CD8-positive, alpha-beta memory T cell (primary cell): ENCODE measurements at regions not wholly inside any gene's neighbourhood (a gene's known extent, or its start where the extent isn't known, plus 50 kb on each side); places are given as distances from the start of the nearest gene placed in this dataset.

ENCODE experiments used
- CTCF ChIA-PET: fragments of 350-600 bp; sonication (Branson Sonifier 250); formaldehyde crosslinking; loops from one replicate; lab custom pipeline; 2021; ENCODE audit warnings: antibody characterized with exemption; lab: Charles Lee
- POLR2A ChIA-PET: fragments of 350-600 bp; sonication (Branson Sonifier 250); formaldehyde crosslinking; loops from one replicate; lab custom pipeline; 2021; ENCODE audit warnings: antibody characterized with exemption; lab: Charles Lee
- DNase-seq, 5 donors: peaks; one replicate each; pipeline versions ENCODE4 v3.0.0 to v3.0.0-alpha.2; 2020 to 2022; ENCODE audit warnings: mixed read lengths in 1 of 5
- H3K27ac ChIP-seq: one replicate; pipeline ENCODE4 v1.7.0; 2013; ENCODE audit warnings: low read depth, mild to moderate bottlenecking, low read length, moderate library complexity
- H3K27me3 ChIP-seq: 2 replicates; pipeline ENCODE4 v1.7.0; 2013; ENCODE audit warnings: low read length, mild to moderate bottlenecking; ENCODE audit not compliant: insufficient read depth, poor library complexity, severe bottlenecking
- H3K36me3 ChIP-seq: 2 replicates; pipeline ENCODE4 v1.7.0; 2013; ENCODE audit warnings: mild to moderate bottlenecking, low read length, moderate library complexity; ENCODE audit not compliant: insufficient read depth
- H3K4me1 ChIP-seq: 2 replicates; pipeline ENCODE4 v1.7.0; 2013; ENCODE audit warnings: mild to moderate bottlenecking, low read length, moderate library complexity; ENCODE audit not compliant: insufficient read depth
- H3K4me3 ChIP-seq: 2 replicates; pipeline ENCODE4 v1.7.0; 2013; ENCODE audit warnings: mild to moderate bottlenecking, low read length
- H3K9me3 ChIP-seq: 2 replicates; pipeline ENCODE4 v1.7.0; 2013; ENCODE audit warnings: mild to moderate bottlenecking, low read length
- H3K27ac Mint-ChIP-seq, 8 donors: one replicate each; pipeline ENCODE4 v1.8.0; 2020 to 2021; ENCODE audit warnings: mixed read lengths in 8 of 8, mild to moderate bottlenecking in 6 of 8, inconsistent platforms in 3 of 8, moderate library complexity in 3 of 8
- H3K27me3 Mint-ChIP-seq, 2 donors: one replicate each; pipeline ENCODE4 v1.8.0; 2020 to 2021; ENCODE audit warnings: mixed read lengths in 2 of 2, mild to moderate bottlenecking in 1 of 2, moderate library complexity in 1 of 2
- H3K36me3 Mint-ChIP-seq, 3 donors: one replicate each; pipeline ENCODE4 v1.8.0; 2020 to 2021; ENCODE audit warnings: mixed read lengths in 3 of 3, inconsistent platforms in 1 of 3, mild to moderate bottlenecking in 1 of 3
- H3K4me1 Mint-ChIP-seq, 3 donors: one replicate each; pipeline ENCODE4 v1.8.0; 2020 to 2021; ENCODE audit warnings: mixed read lengths in 3 of 3, inconsistent platforms in 1 of 3, mild to moderate bottlenecking in 1 of 3
- H3K4me3 Mint-ChIP-seq, 7 donors: one replicate each; pipeline ENCODE4 v1.8.0; 2020 to 2021; ENCODE audit warnings: mixed read lengths in 7 of 7, mild to moderate bottlenecking in 6 of 7, moderate library complexity in 4 of 7, inconsistent platforms in 2 of 7
- H3K9me3 Mint-ChIP-seq, 5 donors: one replicate each; pipeline ENCODE4 v1.8.0; 2020 to 2022; ENCODE audit warnings: mixed read lengths in 5 of 5, mild to moderate bottlenecking in 3 of 5, moderate library complexity in 2 of 5, inconsistent platforms in 1 of 5

DNA sequence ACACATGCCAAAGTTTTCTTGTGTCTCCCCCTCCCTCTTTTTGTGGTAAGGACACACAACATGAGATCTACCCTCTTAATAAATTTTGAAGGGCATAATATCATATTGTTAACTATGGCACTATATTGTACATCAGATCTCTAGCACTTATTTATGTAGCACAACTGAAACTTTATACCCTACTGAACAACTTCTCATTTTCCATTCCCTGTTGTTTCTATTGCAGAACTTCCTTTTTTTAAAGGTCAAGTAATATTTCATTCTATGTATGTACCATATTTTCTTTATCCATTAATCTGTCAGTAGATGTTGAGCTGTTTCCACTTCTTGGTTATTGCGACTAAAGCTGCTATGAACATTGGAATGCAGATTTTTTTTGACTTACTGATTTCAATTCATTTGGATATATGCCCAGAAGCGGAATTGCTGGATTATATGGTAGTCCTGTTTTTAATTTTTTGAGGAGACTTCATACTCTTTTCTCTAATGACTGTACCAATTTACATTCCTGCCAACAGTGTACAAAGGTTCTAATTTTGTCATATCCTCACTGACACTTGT, 305.3 kb downstream of the PRR16 start:
- H3K36me3 ChIP-seq, result no peaks in the 10 kb centered on the region
- H3K4me3 ChIP-seq, result no peak overlapping the region
- ChIA-PET POLR2A (no interaction called here), CTCF (no interaction called here)
- Mint-ChIP-seq H3K9me3 (peaks cover 3 to 33% (median 5%) of the 10 kb centered on the region in 5 donors), H3K27ac (no peak overlapping the region), H3K4me1 (no peaks in the 10 kb centered on the region), H3K27me3 (no peaks in the 10 kb centered on the region), H3K36me3 (no peaks in the 10 kb centered on the region), H3K4me3 (no peak overlapping the region)
- no peak overlapping the region for H3K27ac ChIP-seq
- no peaks in the 10 kb centered on the region for H3K9me3 ChIP-seq
- H3K27me3 ChIP-seq, result no peaks in the 10 kb centered on the region
- DNase-seq, result no peak
- no peaks in the 10 kb centered on the region for H3K4me1 ChIP-seq

DNA sequence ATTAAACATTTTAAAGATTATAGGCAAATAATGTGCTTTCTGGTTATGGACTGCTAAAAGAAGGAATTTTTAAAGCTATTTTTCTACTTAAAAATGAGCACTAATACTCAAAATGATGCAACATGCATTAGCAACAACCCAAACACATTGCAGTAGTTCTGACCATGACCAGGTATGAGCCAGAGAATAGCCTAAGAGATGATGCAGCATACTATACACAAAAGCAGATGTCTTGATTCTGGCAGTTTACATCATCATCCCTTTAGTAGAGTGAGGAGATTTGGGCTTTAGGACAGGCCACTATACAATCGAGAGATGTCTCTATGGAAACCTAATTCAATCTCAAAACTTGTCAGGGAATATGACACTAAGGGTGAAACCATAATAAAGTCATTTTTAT, 307.1 kb downstream of the PRR16 start:
- no peak overlapping the region for H3K27ac ChIP-seq
- no peaks in the 10 kb centered on the region for H3K9me3 ChIP-seq
- CTCF ChIA-PET, result no interaction called here
- POLR2A ChIA-PET, result no interaction called here
- Mint-ChIP-seq H3K36me3 (no peaks in the 10 kb centered on the region), H3K27me3 (no peaks in the 10 kb centered on the region), H3K4me3 (no peak overlapping the region), H3K27ac (no peak overlapping the region), H3K9me3 (peaks cover 3 to 28% (median 11%) of the 10 kb centered on the region in 5 donors), H3K4me1 (no peaks in the 10 kb centered on the region)
- no peaks in the 10 kb centered on the region for H3K27me3 ChIP-seq
- H3K36me3 ChIP-seq, result no peaks in the 10 kb centered on the region
- H3K4me1 ChIP-seq, result no peaks in the 10 kb centered on the region
- no peak overlapping the region for H3K4me3 ChIP-seq
- DNase-seq, result no peak

DNA sequence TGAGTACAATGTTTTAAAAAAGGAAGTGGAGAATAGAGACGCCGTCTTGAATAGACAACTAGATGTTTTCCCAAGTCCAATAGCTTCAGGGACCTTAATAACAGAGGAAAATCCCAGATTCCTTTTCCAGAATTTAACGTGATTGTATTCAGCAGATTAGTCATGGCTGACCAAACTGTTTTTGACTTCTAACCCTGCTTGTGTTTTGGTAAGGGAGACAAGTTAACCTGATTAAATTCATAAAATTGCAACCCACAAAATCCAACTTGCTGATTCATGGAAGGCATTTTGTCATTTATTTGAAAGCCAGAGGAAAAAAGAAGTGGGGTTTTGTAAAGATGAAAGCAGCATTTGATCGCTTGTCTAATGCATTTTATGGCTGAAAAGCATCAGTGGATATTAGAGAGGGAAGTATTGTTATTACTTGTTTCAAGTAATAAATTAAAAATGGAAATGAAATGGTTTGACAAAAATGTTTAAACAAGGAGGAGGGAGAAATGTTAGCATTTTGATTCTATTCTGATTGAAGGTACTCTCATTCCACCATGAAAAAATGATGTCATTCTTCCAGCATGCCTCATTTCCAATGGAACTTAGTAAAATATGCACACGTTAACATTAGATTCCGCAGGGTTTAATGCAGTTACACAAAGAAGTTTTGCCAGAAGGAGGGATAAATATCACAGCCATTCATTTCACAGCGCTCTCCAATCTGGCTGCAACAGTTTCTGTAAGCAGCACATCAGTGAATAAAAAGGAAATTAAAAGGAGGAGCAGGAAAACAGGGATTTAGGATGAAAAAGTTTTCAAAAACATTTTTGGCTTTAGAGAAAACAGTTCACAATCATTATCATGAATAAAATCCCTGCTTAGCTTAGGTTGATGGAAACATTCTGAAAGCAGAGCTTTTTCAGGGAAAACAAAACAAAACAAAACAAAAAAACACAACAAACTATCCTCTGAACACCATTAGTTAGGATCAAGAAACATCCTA, 314.7 kb downstream of the PRR16 start:
- no peaks in the 10 kb centered on the region for H3K9me3 ChIP-seq
- no peak overlapping the region for H3K27ac Mint-ChIP-seq
- no peaks in the 10 kb centered on the region for H3K4me1 ChIP-seq
- H3K9me3 Mint-ChIP-seq, result peaks cover 0 to 23% (median 7%) of the 10 kb centered on the region in 5 donors
- H3K27me3 ChIP-seq, result no peaks in the 10 kb centered on the region
- ChIA-PET CTCF (no interaction called here), POLR2A (no interaction called here)
- H3K4me1 Mint-ChIP-seq, result no peaks in the 10 kb centered on the region
- H3K27me3 Mint-ChIP-seq, result no peaks in the 10 kb centered on the region
- no peaks in the 10 kb centered on the region for H3K36me3 ChIP-seq
- DNase-seq, result no peak
- H3K36me3 Mint-ChIP-seq, result no peaks in the 10 kb centered on the region
- no peak overlapping the region for H3K4me3 ChIP-seq
- H3K4me3 Mint-ChIP-seq, result no peak overlapping the region
- H3K27ac ChIP-seq, result no peak overlapping the region

DNA sequence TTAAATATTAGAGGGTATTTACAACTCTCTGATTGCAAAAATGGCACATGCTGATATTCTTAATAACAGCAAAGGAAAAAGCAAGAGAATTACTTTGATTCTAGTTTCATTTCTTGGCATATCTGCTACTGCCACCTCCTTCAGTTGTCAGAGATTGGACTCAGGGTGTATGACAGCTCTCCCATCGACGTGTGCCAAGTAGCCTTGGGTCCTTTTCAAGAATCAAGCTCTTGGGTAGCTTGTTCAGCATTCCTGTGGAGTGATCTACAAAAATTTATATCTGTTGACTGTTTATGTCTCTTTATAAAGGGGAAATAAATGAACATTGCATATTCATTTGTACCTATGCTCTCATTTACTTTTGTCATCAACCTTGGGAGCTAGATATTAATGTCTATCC, 315.6 kb downstream of the PRR16 start:
- no peaks in the 10 kb centered on the region for H3K27me3 ChIP-seq
- Mint-ChIP-seq H3K36me3 (no peaks in the 10 kb centered on the region), H3K27me3 (no peaks in the 10 kb centered on the region), H3K4me1 (no peaks in the 10 kb centered on the region), H3K4me3 (no peak overlapping the region), H3K27ac (no peak overlapping the region), H3K9me3 (peaks cover 5 to 23% (median 7%) of the 10 kb centered on the region in 5 donors)
- H3K4me1 ChIP-seq, result no peaks in the 10 kb centered on the region
- H3K36me3 ChIP-seq, result no peaks in the 10 kb centered on the region
- POLR2A ChIA-PET, result no interaction called here
- no peak overlapping the region for H3K27ac ChIP-seq
- no peaks in the 10 kb centered on the region for H3K9me3 ChIP-seq
- H3K4me3 ChIP-seq, result no peak overlapping the region
- CTCF ChIA-PET, result no interaction called here
- no peak for DNase-seq

DNA sequence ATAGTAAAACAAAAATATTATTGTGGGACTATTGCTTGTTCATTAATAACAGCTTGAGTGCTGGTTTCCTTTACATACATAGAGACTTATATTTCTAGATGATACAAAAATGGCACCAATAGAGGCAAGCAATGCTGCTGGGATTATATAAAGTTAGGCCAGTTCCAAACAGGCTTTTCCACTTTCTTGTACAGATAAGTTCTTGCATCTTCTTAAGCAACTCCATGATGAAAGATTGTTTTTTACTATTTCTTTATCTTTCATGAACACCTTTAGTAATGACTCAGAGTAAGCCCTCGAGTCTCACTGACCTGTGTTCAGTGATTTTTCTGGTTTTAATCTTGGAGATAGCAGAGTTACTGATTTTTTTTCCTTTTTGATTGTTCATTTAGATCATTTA, 324.4 kb downstream of the PRR16 start:
- Mint-ChIP-seq H3K4me3 (no peak overlapping the region), H3K36me3 (no peaks in the 10 kb centered on the region), H3K4me1 (no peaks in the 10 kb centered on the region), H3K27me3 (no peaks in the 10 kb centered on the region), H3K27ac (no peak overlapping the region), H3K9me3 (peaks cover 0 to 26% (median 7%) of the 10 kb centered on the region in 5 donors)
- no peak for DNase-seq
- Histone ChIP-seq H3K9me3 (no peaks in the 10 kb centered on the region), H3K36me3 (no peaks in the 10 kb centered on the region), H3K4me3 (no peak overlapping the region), H3K4me1 (no peaks in the 10 kb centered on the region), H3K27me3 (no peaks in the 10 kb centered on the region), H3K27ac (no peak overlapping the region)
- ChIA-PET CTCF (no interaction called here), POLR2A (no interaction called here)

DNA sequence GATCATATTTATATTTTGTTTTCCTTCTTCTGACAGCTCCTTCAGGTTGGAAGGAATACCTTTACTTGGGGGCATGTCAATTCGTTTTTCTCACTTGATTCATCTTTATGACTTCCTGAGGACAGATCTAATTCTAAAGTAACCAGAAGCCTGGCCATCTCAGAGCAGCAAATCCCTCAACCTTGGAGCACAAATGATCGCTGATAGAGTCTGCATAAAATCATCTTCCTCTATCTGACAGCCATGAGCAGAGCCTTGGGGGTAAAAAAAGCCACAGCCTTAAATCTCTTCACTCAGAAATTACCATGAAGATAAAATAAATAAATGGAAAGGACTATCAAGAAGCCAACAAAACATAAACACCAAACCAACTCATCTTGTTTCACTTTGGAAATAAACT, 325.8 kb downstream of the PRR16 start:
- Histone ChIP-seq H3K9me3 (no peaks in the 10 kb centered on the region), H3K36me3 (no peaks in the 10 kb centered on the region), H3K4me3 (no peak overlapping the region), H3K27ac (no peak overlapping the region), H3K4me1 (no peaks in the 10 kb centered on the region), H3K27me3 (no peaks in the 10 kb centered on the region)
- Mint-ChIP-seq H3K9me3 (peaks cover 0 to 27% (median 6%) of the 10 kb centered on the region in 5 donors), H3K4me1 (no peaks in the 10 kb centered on the region), H3K36me3 (no peaks in the 10 kb centered on the region), H3K4me3 (no peak overlapping the region), H3K27ac (no peak overlapping the region), H3K27me3 (no peaks in the 10 kb centered on the region)
- ChIA-PET POLR2A (no interaction called here), CTCF (no interaction called here)
- no peak for DNase-seq

DNA sequence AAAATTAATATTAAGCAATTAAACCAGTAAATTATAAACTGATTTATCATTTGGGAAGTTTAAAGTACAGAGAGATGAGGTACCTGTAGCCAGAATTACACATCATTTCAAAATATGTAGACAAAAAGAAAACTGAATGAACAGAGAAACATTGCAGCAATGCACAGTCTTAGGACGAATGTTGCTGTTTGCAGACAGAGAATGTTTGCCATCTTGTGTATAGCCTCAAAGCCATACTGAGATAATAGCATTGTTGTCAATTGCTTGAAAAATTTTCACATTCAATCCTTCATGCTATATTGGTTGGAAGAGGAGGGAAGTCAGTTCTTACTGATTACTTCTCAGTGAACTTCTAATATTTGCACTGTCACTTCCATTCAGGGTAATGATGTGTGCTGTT, 326.2 kb downstream of the PRR16 start:
- no peaks in the 10 kb centered on the region for H3K9me3 ChIP-seq
- no peak for DNase-seq
- Mint-ChIP-seq H3K4me1 (no peaks in the 10 kb centered on the region), H3K27ac (no peak overlapping the region), H3K36me3 (no peaks in the 10 kb centered on the region), H3K4me3 (no peak overlapping the region), H3K27me3 (no peaks in the 10 kb centered on the region), H3K9me3 (peaks cover 0 to 26% (median 2%) of the 10 kb centered on the region in 5 donors)
- no peaks in the 10 kb centered on the region for H3K27me3 ChIP-seq
- H3K27ac ChIP-seq, result no peak overlapping the region
- no peaks in the 10 kb centered on the region for H3K36me3 ChIP-seq
- H3K4me1 ChIP-seq, result no peaks in the 10 kb centered on the region
- POLR2A ChIA-PET, result no interaction called here
- no peak overlapping the region for H3K4me3 ChIP-seq
- CTCF ChIA-PET, result no interaction called here

DNA sequence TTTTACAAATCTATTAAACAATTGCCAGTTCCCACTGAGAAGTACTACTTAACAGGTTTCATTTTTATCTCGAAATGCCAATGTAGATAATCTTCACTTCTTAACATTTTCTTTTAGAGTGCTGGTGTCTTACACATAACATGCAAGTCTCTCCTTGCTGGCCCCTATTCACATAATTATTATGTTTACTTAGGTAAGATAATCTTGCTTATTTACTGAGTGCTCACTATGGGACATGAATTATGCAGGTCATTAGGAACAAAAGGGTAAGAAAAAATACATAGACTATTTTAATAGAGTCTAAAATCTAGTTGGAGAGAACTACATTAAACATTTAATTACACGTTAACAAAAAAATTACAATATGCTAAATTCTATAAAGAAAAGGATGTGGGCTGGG, 328.4 kb downstream of the PRR16 start:
- no peak for DNase-seq
- H3K27ac ChIP-seq, result no peak overlapping the region
- no peaks in the 10 kb centered on the region for H3K4me1 ChIP-seq
- H3K4me3 Mint-ChIP-seq, result no peak overlapping the region
- H3K27me3 ChIP-seq, result no peaks in the 10 kb centered on the region
- CTCF ChIA-PET, result no interaction called here
- H3K4me1 Mint-ChIP-seq, result no peaks in the 10 kb centered on the region
- no peaks in the 10 kb centered on the region for H3K36me3 ChIP-seq
- no peaks in the 10 kb centered on the region for H3K9me3 ChIP-seq
- POLR2A ChIA-PET, result no interaction called here
- no peak overlapping the region for H3K27ac Mint-ChIP-seq
- H3K4me3 ChIP-seq, result no peak overlapping the region
- no peaks in the 10 kb centered on the region for H3K27me3 Mint-ChIP-seq
- peaks cover 0 to 33% (median 3%) of the 10 kb centered on the region in 5 donors for H3K9me3 Mint-ChIP-seq
- no peaks in the 10 kb centered on the region for H3K36me3 Mint-ChIP-seq
